ENCODE measurements at regions not wholly inside any gene's neighbourhood (a gene's known extent, or its start where the extent isn't known, plus 50 kb on each side); places are given as distances from the start of the nearest gene placed in this dataset.

DNA sequence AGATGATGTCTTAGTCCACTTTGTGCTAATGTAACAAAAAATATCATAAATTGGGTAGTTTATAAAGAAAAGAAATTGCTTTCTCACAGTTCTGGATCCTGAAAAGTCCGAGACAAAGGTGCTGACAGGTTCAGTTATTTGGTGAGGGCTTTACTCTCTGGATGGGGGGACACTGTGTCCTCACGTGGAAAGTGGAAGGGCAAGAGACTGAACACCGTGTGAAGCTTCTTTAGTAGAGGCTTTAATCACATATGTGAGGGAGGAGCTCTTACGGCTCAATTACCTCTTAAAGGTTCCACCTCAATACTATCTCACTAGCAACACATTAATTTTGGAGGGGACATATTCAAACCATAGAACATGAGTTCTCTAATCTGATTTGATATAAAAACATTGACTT lies 204.3 kb downstream of the FSIP2 start:
- H3K4me3 Mint-ChIP-seq (ENCODE audit: unreplicated experiment), result no peak overlapping the region
- no peak for DNase-seq (ENCODE audit: extremely low spot score, unreplicated experiment)
- H3K36me3 Mint-ChIP-seq (ENCODE audit: unreplicated experiment), result no peaks in the 10 kb centered on the region
- no peaks in the 10 kb centered on the region for H3K4me1 Mint-ChIP-seq (ENCODE audit: unreplicated experiment)
- TF ChIP-seq, protein P1, sequence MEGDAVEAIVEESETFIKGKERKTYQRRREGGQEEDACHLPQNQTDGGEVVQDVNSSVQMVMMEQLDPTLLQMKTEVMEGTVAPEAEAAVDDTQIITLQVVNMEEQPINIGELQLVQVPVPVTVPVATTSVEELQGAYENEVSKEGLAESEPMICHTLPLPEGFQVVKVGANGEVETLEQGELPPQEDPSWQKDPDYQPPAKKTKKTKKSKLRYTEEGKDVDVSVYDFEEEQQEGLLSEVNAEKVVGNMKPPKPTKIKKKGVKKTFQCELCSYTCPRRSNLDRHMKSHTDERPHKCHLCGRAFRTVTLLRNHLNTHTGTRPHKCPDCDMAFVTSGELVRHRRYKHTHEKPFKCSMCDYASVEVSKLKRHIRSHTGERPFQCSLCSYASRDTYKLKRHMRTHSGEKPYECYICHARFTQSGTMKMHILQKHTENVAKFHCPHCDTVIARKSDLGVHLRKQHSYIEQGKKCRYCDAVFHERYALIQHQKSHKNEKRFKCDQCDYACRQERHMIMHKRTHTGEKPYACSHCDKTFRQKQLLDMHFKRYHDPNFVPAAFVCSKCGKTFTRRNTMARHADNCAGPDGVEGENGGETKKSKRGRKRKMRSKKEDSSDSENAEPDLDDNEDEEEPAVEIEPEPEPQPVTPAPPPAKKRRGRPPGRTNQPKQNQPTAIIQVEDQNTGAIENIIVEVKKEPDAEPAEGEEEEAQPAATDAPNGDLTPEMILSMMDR (IDR thresholded peaks at IDR 0.05), result no peak
- peaks cover 13% of the 10 kb centered on the region for H3K9me3 Mint-ChIP-seq (ENCODE audit: unreplicated experiment)
- no peaks in the 10 kb centered on the region for H3K27me3 Mint-ChIP-seq (ENCODE audit: unreplicated experiment)
- H3K27ac Mint-ChIP-seq (ENCODE audit: unreplicated experiment), result no peak overlapping the region

DNA sequence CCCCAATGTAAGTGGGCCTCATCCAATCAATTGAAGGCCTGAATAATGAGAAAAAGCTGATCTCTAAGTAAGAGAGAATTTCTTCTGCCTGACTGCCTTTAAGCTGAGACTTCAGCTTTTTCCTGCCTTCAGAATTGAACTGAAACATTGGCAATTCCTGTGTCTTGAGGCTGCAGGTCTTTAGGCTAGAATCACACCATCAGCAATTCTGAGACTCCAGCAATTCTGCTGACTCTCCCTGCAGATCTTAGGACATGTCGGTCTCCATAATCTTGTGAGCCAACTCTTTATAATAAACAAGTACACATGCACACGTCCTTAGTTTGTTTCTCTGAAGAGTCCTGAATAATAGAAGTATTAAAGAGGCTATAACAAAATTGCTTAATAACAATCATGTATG lies 209.1 kb downstream of the FSIP2 start:
- no peaks in the 10 kb centered on the region for H3K4me1 Mint-ChIP-seq (ENCODE audit: unreplicated experiment)
- no peak overlapping the region for H3K27ac Mint-ChIP-seq (ENCODE audit: unreplicated experiment)
- TF ChIP-seq, protein P1 (IDR thresholded peaks at IDR 0.05), result no peak
- no peaks in the 10 kb centered on the region for H3K27me3 Mint-ChIP-seq (ENCODE audit: unreplicated experiment)
- DNase-seq (ENCODE audit: extremely low spot score, unreplicated experiment), result no peak
- H3K9me3 Mint-ChIP-seq (ENCODE audit: unreplicated experiment), result peaks cover 7% of the 10 kb centered on the region
- no peaks in the 10 kb centered on the region for H3K36me3 Mint-ChIP-seq (ENCODE audit: unreplicated experiment)
- no peak overlapping the region for H3K4me3 Mint-ChIP-seq (ENCODE audit: unreplicated experiment)

DNA sequence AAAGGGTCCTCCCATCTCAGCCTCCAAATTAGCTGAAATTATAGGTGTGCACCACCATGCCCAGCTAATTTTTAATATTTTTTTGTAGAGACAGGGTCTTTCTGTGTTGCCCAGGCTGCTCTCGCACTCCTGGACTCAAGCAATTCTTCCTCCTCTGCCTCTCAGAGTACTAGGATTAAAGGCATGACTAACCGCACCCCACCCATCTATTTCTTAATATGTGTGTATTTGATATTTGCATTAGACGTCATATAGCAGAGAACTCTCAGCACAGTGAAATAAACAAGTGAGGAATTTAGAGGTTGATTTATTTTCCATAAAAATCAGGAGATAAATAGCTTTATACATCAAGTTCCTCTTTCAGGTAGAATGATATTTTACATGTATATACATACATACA lies 213.5 kb downstream of the FSIP2 start:
- H3K4me1 Mint-ChIP-seq (ENCODE audit: unreplicated experiment), result no peaks in the 10 kb centered on the region

DNA sequence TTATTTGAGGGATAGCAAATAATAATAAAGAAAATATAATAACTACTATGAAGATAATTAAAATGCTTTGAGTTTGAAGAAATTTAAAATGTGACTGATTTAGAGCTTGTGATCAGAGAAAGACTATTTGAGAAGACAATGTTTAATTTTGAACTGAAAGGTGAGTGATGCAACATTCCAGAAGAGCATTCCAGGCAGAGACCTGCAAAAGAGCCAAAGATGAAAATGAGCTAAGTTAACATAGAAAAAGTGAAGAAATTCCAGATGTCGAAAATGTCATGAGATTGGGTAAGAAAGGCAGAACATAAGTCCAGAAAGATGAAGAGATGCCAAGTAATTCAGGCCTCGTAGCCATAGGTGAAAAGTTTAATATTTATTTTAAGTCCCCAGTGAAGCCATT lies 215.8 kb downstream of the FSIP2 start:
- no peaks in the 10 kb centered on the region for H3K36me3 Mint-ChIP-seq (ENCODE audit: unreplicated experiment)
- H3K27ac Mint-ChIP-seq (ENCODE audit: unreplicated experiment), result no peak overlapping the region
- H3K4me3 Mint-ChIP-seq (ENCODE audit: unreplicated experiment), result no peak overlapping the region
- DNase-seq (ENCODE audit: extremely low spot score, unreplicated experiment), result no peak
- TF ChIP-seq, protein P1 (IDR thresholded peaks at IDR 0.05), result no peak
- H3K27me3 Mint-ChIP-seq (ENCODE audit: unreplicated experiment), result no peaks in the 10 kb centered on the region
- no peaks in the 10 kb centered on the region for H3K4me1 Mint-ChIP-seq (ENCODE audit: unreplicated experiment)
- H3K9me3 Mint-ChIP-seq (ENCODE audit: unreplicated experiment), result peaks cover 8% of the 10 kb centered on the region

More for the DNA sequence above, 213.5 kb downstream of the FSIP2 start:
- no peak for DNase-seq (ENCODE audit: extremely low spot score, unreplicated experiment)
- no peak overlapping the region for H3K27ac Mint-ChIP-seq (ENCODE audit: unreplicated experiment)
- no peaks in the 10 kb centered on the region for H3K36me3 Mint-ChIP-seq (ENCODE audit: unreplicated experiment)
- TF ChIP-seq, protein P1 (IDR thresholded peaks at IDR 0.05), result no peak
- H3K4me3 Mint-ChIP-seq (ENCODE audit: unreplicated experiment), result no peak overlapping the region
- no peaks in the 10 kb centered on the region for H3K27me3 Mint-ChIP-seq (ENCODE audit: unreplicated experiment)
- H3K9me3 Mint-ChIP-seq (ENCODE audit: unreplicated experiment), result no peaks in the 10 kb centered on the region

DNA sequence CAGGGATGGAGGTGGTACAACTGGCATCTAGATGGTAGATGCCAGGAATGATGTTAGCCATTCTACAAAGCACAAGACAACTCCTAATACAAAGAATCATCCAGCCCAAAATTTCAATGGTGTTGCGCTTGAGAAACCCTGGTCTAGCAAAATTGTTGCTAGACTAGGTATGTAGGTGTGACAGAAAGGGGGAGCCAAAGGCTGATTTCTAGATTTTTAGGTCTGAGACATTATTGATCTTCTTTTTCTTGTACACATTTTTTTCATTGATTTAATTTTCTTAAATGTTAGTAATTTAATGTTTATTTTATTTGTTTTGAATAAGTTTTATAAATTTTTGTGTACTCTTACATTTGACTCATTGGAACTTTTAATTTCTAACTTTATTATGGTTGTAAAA lies 216.4 kb downstream of the FSIP2 start:
- TF ChIP-seq, protein P1 (IDR thresholded peaks at IDR 0.05), result no peak
- no peaks in the 10 kb centered on the region for H3K4me1 Mint-ChIP-seq (ENCODE audit: unreplicated experiment)
- no peak overlapping the region for H3K4me3 Mint-ChIP-seq (ENCODE audit: unreplicated experiment)
- no peaks in the 10 kb centered on the region for H3K36me3 Mint-ChIP-seq (ENCODE audit: unreplicated experiment)
- H3K27ac Mint-ChIP-seq (ENCODE audit: unreplicated experiment), result no peak overlapping the region
- no peaks in the 10 kb centered on the region for H3K27me3 Mint-ChIP-seq (ENCODE audit: unreplicated experiment)
- peaks cover 12% of the 10 kb centered on the region for H3K9me3 Mint-ChIP-seq (ENCODE audit: unreplicated experiment)
- no peak for DNase-seq (ENCODE audit: extremely low spot score, unreplicated experiment)
